HFF-Myc (cell line): ENCODE measurements at regions not wholly inside any gene's neighbourhood (a gene's known extent, or its start where the extent isn't known, plus 50 kb on each side); places are given as distances from the start of the nearest gene placed in this dataset.
"Not testable (repeated sequence)": the region's sequence is repeated elsewhere in the genome, so short reads cannot be mapped to it uniquely, and the experiment has no call there.

ENCODE experiments used
- DNase-seq: peaks from one replicate; pipeline ENCODE4 v3.0.0-alpha.2; 2011; ENCODE audit warnings: low read depth; ENCODE audit errors: extremely low read depth
- H3K4me3 ChIP-seq: replicated peaks from 2 replicates; pipeline ENCODE4 v1.5.1; 2011; ENCODE audit warnings: low read depth, mild to moderate bottlenecking, control low read depth, low read length
- TF ChIP-seq, protein P1 (sequence below): IDR thresholded peaks from 2 replicates; pipeline ENCODE4 v1.5.1; 2012; ENCODE audit warnings: mild to moderate bottlenecking, low read depth, low read length, control low read depth; ENCODE audit errors: missing control alignments

DNA sequence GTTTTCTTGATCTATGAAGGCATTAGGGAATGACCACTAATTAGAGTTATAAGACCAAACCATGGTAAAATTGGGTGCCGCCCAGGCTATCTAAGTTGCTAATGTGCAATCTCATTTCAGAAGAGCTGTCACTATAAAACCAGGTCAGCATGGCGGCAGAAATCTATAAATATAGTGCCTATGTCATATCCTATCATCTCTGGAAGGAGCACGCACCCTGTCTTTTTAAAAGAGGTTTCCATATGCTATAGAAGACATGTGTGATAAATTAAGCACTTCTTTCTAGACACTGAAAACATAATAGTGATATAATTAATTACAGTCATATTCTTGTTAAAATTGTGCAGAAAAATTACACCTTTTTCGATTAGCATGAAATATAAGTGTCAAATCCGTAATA, 152.0 kb upstream of the MDFIC2 start:
- no peak overlapping the region for H3K4me3 ChIP-seq
- TF ChIP-seq, protein P1, sequence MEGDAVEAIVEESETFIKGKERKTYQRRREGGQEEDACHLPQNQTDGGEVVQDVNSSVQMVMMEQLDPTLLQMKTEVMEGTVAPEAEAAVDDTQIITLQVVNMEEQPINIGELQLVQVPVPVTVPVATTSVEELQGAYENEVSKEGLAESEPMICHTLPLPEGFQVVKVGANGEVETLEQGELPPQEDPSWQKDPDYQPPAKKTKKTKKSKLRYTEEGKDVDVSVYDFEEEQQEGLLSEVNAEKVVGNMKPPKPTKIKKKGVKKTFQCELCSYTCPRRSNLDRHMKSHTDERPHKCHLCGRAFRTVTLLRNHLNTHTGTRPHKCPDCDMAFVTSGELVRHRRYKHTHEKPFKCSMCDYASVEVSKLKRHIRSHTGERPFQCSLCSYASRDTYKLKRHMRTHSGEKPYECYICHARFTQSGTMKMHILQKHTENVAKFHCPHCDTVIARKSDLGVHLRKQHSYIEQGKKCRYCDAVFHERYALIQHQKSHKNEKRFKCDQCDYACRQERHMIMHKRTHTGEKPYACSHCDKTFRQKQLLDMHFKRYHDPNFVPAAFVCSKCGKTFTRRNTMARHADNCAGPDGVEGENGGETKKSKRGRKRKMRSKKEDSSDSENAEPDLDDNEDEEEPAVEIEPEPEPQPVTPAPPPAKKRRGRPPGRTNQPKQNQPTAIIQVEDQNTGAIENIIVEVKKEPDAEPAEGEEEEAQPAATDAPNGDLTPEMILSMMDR = no peak
- no peak for DNase-seq

- H3K4me3 ChIP-seq, DNase-seq: not testable (repeated sequence)
Observed at GRCh38 chr3:70450220-70450619, 137.8 kb upstream of the MDFIC2 start.

- not testable (repeated sequence) for DNase-seq, H3K4me3 ChIP-seq
Observed at GRCh38 chr3:70435422-70435821, 123.0 kb upstream of the MDFIC2 start.

GRCh38 chr3:70433091-70433490, 120.7 kb upstream of the MDFIC2 start:
- TF ChIP-seq, protein P1 = no peak
- no peak for DNase-seq
- H3K4me3 ChIP-seq = no peak overlapping the region

DNA sequence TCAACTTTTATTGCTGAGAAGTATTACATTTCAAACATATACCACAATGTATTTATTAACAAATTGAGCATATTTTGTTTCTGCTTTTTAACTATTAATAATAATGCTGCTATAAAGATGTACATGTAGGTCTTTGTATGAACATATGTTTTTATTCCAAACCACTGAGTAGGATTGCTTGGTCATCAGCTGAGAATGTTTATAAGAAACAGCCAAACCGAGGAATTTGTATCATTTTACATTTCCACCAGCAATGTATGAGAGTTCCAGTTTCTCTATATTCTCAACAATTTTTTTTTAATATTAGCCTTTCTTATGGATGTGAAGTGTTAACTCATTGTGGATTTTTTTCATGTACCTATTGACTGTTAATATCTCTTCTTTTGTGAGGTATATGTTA, 119.5 kb upstream of the MDFIC2 start:
- no peak for DNase-seq
- TF ChIP-seq, protein P1 = no peak
- no peak overlapping the region for H3K4me3 ChIP-seq

GRCh38 chr3:70426071-70426470, 113.6 kb upstream of the MDFIC2 start:
- TF ChIP-seq, protein P1 = no peak

GRCh38 chr3:70421506-70421905, 109.1 kb upstream of the MDFIC2 start:
- no peak for DNase-seq
- H3K4me3 ChIP-seq = no peak overlapping the region
- TF ChIP-seq, protein P1 = no peak

More at GRCh38 chr3:70426071-70426470, 113.6 kb upstream of the MDFIC2 start:
- no peak overlapping the region for H3K4me3 ChIP-seq
- no peak for DNase-seq

DNA sequence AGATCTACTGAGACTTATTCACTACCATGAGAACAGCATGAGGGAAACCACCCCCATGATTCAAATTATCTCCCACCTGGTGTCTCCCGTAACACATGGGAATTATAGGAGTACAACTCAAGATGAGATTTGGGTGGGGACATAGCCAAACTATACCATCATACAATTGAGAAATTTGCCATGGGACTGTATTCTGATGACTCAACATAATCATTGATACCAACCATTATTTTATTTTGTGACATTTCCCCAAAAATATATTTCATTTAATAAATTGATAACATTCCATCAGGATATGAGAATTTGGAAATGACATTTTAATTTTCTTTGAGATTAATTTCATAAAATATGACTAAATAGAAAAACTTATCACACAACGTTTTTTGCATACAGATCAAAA, 96.6 kb upstream of the MDFIC2 start:
- no peak for DNase-seq
- H3K4me3 ChIP-seq = no peak overlapping the region
- TF ChIP-seq, protein P1 = no peak
